ENCODE measurements at regions not wholly inside any gene's neighbourhood (a gene's known extent, or its start where the extent isn't known, plus 50 kb on each side); places are given as distances from the start of the nearest gene placed in this dataset.

GRCh38 chr16:62963846-62964245 is 927.6 kb upstream of the CDH8 start:
- TF ChIP-seq CTCF (IDR thresholded peaks at IDR 0.05; ENCODE audit: insufficient read depth, low read depth, low read length), result no peak
- no peak overlapping the region for H3K4me3 ChIP-seq (ENCODE audit: low read depth, low read length)
- DNase-seq (ENCODE audit: low read depth), result no peak

- no peak for TF ChIP-seq CTCF (IDR thresholded peaks at IDR 0.05; ENCODE audit: insufficient read depth, low read depth, low read length)
- no peak overlapping the region for H3K4me3 ChIP-seq (ENCODE audit: low read depth, low read length)
- DNase-seq (ENCODE audit: low read depth), result no peak
Measured at GRCh38 chr16:62955033-62955349, 918.8 kb upstream of the CDH8 start.

- no peak for DNase-seq (ENCODE audit: low read depth)
- H3K4me3 ChIP-seq (ENCODE audit: low read depth, low read length), result no peak overlapping the region
- TF ChIP-seq CTCF (IDR thresholded peaks at IDR 0.05; ENCODE audit: insufficient read depth, low read depth, low read length), result no peak
Measured at GRCh38 chr16:62954144-62955032, 918.1 kb upstream of the CDH8 start.

- H3K4me3 ChIP-seq (ENCODE audit: low read depth, low read length), result no peak overlapping the region
- TF ChIP-seq CTCF (IDR thresholded peaks at IDR 0.05; ENCODE audit: insufficient read depth, low read depth, low read length), result no peak
- no peak for DNase-seq (ENCODE audit: low read depth)
Measured at GRCh38 chr16:62950351-62950750, 914.1 kb upstream of the CDH8 start.

- TF ChIP-seq CTCF (IDR thresholded peaks at IDR 0.05; ENCODE audit: insufficient read depth, low read depth, low read length), result no peak
- DNase-seq (ENCODE audit: low read depth), result no peak
- no peak overlapping the region for H3K4me3 ChIP-seq (ENCODE audit: low read depth, low read length)
Measured at GRCh38 chr16:62940569-62940968, 904.3 kb upstream of the CDH8 start.

- DNase-seq (ENCODE audit: low read depth), result no peak
- TF ChIP-seq CTCF (IDR thresholded peaks at IDR 0.05; ENCODE audit: insufficient read depth, low read depth, low read length), result no peak
- no peak overlapping the region for H3K4me3 ChIP-seq (ENCODE audit: low read depth, low read length)
Measured at GRCh38 chr16:62939687-62940086, 903.4 kb upstream of the CDH8 start.

- H3K4me3 ChIP-seq (ENCODE audit: low read depth, low read length), result no peak overlapping the region
- no peak for DNase-seq (ENCODE audit: low read depth)
- TF ChIP-seq CTCF (IDR thresholded peaks at IDR 0.05; ENCODE audit: insufficient read depth, low read depth, low read length), result no peak
Measured at GRCh38 chr16:62933929-62934328, 897.7 kb upstream of the CDH8 start.

Measured in fibroblast of villous mesenchyme (primary cell).